RWPE2 (cell line): ENCODE measurements at regions not wholly inside any gene's neighbourhood (a gene's known extent, or its start where the extent isn't known, plus 50 kb on each side); places are given as distances from the start of the nearest gene placed in this dataset.
"Not testable (repeated sequence)": the region's sequence is repeated elsewhere in the genome, so short reads cannot be mapped to it uniquely, and the experiment has no call there.

Source experiments
- ATAC-seq: fragments of 200-7000 bp; cut with Tn5 transposase; 3 replicates; pipeline ENCODE4 v1.9.1; 2021; ENCODE audit warnings: low read depth
- DNase-seq: peaks from one replicate; pipeline ENCODE4 v3.0.0-alpha.2; 2020; ENCODE audit warnings: low spot score
- H3K27ac ChIP-seq: fragments of 450-650 bp; 2 replicates; pipeline ENCODE4 v1.5.1; 2017; ENCODE audit warnings: mild to moderate bottlenecking; ENCODE audit not compliant: poor library complexity, severe bottlenecking
- H3K27me3 ChIP-seq: fragments of 250-450 bp; sonication (Bioruptor Pico); 2 replicates; pipeline ENCODE4 v1.5.1; 2021; ENCODE audit warnings: mild to moderate bottlenecking, moderate library complexity; ENCODE audit not compliant: insufficient read depth, poor library complexity, severe bottlenecking
- H3K36me3 ChIP-seq: fragments of 250-450 bp; sonication (Bioruptor Pico); 2 replicates; pipeline ENCODE4 v1.5.1; 2020; ENCODE audit warnings: low read depth, mild to moderate bottlenecking, moderate library complexity
- H3K4me1 ChIP-seq: fragments of 250-450 bp; sonication (Bioruptor Pico); 2 replicates; pipeline ENCODE4 v1.5.1; 2021; ENCODE audit warnings: mild to moderate bottlenecking, moderate library complexity; ENCODE audit not compliant: insufficient read depth, poor library complexity, severe bottlenecking
- H3K4me3 ChIP-seq: fragments of 250-450 bp; sonication (Bioruptor Pico); 2 replicates; pipeline ENCODE4 v1.5.1; 2021; ENCODE audit warnings: mild to moderate bottlenecking, moderate library complexity; ENCODE audit not compliant: severe bottlenecking
- H3K9me3 ChIP-seq: fragments of 250-450 bp; sonication (Bioruptor Pico); 2 replicates; pipeline ENCODE4 v1.5.1; 2021; ENCODE audit warnings: mild to moderate bottlenecking, moderate library complexity; ENCODE audit not compliant: severe bottlenecking
- CTCF ChIP-seq: fragments of 450-650 bp; IDR thresholded peaks from one replicate; pipeline ENCODE4 v1.5.1; 2017; ENCODE audit warnings: mild to moderate bottlenecking, moderate library complexity; ENCODE audit not compliant: poor library complexity, severe bottlenecking

- H3K4me3 ChIP-seq: no peak overlapping the region
- ATAC-seq (no peak), DNase-seq (no peak)
- no peak for TF ChIP-seq CTCF
- H3K9me3 ChIP-seq: no peaks in the 10 kb centered on the region
- no peaks in the 10 kb centered on the region for H3K4me1 ChIP-seq
- H3K27ac ChIP-seq: no peak overlapping the region
- no peaks in the 10 kb centered on the region for H3K27me3 ChIP-seq
- no peaks in the 10 kb centered on the region for H3K36me3 ChIP-seq
Measured at GRCh38 chrX:40389555-40389954, 191.2 kb upstream of the ATP6AP2 start.

GRCh38 chrX:40388441-40388840, 192.3 kb upstream of the ATP6AP2 start:
- H3K9me3 ChIP-seq: no peaks in the 10 kb centered on the region
- H3K27me3 ChIP-seq: no peaks in the 10 kb centered on the region
- no peak for DNase-seq

GRCh38 chrX:40387869-40388268, 192.9 kb upstream of the ATP6AP2 start:
- ATAC-seq, H3K9me3 ChIP-seq, H3K4me3 ChIP-seq, H3K36me3 ChIP-seq, DNase-seq, H3K27me3 ChIP-seq, H3K27ac ChIP-seq, H3K4me1 ChIP-seq: not testable (repeated sequence)

More at GRCh38 chrX:40388441-40388840, 192.3 kb upstream of the ATP6AP2 start:
- H3K4me3 ChIP-seq: no peak overlapping the region
- H3K4me1 ChIP-seq: no peaks in the 10 kb centered on the region
- ATAC-seq: no peak
- H3K36me3 ChIP-seq: no peaks in the 10 kb centered on the region
- no peak overlapping the region for H3K27ac ChIP-seq
- no peak for TF ChIP-seq CTCF

- H3K4me3 ChIP-seq, H3K27me3 ChIP-seq, H3K4me1 ChIP-seq, ATAC-seq, H3K9me3 ChIP-seq, H3K36me3 ChIP-seq, H3K27ac ChIP-seq, DNase-seq: not testable (repeated sequence)
Measured at GRCh38 chrX:40387311-40387710, 193.5 kb upstream of the ATP6AP2 start.

- no peak for ATAC-seq
- no peak for TF ChIP-seq CTCF
- no peak overlapping the region for H3K4me3 ChIP-seq
- H3K27me3 ChIP-seq: no peaks in the 10 kb centered on the region
- H3K4me1 ChIP-seq: no peaks in the 10 kb centered on the region
- DNase-seq: no peak
- H3K9me3 ChIP-seq: no peaks in the 10 kb centered on the region
- no peak overlapping the region for H3K27ac ChIP-seq
- no peaks in the 10 kb centered on the region for H3K36me3 ChIP-seq
Measured at GRCh38 chrX:40385682-40386081, 195.1 kb upstream of the ATP6AP2 start.

- TF ChIP-seq CTCF: no peak
- no peak for ATAC-seq
- Histone ChIP-seq H3K4me3 (no peak overlapping the region), H3K9me3 (no peaks in the 10 kb centered on the region), H3K4me1 (no peaks in the 10 kb centered on the region), H3K27ac (no peak overlapping the region), H3K36me3 (no peaks in the 10 kb centered on the region), H3K27me3 (no peaks in the 10 kb centered on the region)
- no peak for DNase-seq
Measured at GRCh38 chrX:40385256-40385655, 195.5 kb upstream of the ATP6AP2 start.
